PC-3 (cell line): ENCODE measurements at regions not wholly inside any gene's neighbourhood (a gene's known extent, or its start where the extent isn't known, plus 50 kb on each side); places are given as distances from the start of the nearest gene placed in this dataset.

Experiments used
- ATAC-seq: fragments of 200-7000 bp; cut with Tn5 transposase; 2 replicates; pipeline ENCODE4 v1.9.1; 2020; ENCODE audit warnings: mild to moderate bottlenecking, moderate library complexity
- BruUV-seq: library from RNA; stranded (reverse); fragments of 400-500 nt; replicated peaks from 2 replicates; lab custom pipeline; 2021; lab: Mats Ljungman, UMichigan
- CTCF ChIA-PET: fragments of 300-600 bp; sonication (Branson Sonifier 250); formaldehyde crosslinking; loops from one replicate; lab custom pipeline; 2022; ENCODE audit warnings: antibody characterized with exemption; lab: Charles Lee
- POLR2A ChIA-PET: fragments of 300-600 bp; sonication (Branson Sonifier 250); formaldehyde crosslinking; loops from one replicate; lab custom pipeline; 2022; ENCODE audit warnings: antibody characterized with exemption; ENCODE audit not compliant: unreplicated experiment; lab: Charles Lee
- DNase-seq: peaks from one replicate; pipeline ENCODE4 v3.0.0-alpha.2; 2015
- H2AFZ ChIP-seq: fragments of 300-600 bp; sonication (generic); 2 replicates; pipeline ENCODE4 v1.6.0; 2016; ENCODE audit warnings: antibody characterized with exemption, low read length
- H3F3A ChIP-seq: fragments of 300-600 bp; sonication (generic); one replicate; pipeline ENCODE4 v1.6.0; 2017; ENCODE audit warnings: antibody characterized with exemption, low read length, control low read depth, mild to moderate bottlenecking; ENCODE audit not compliant: unreplicated experiment
- H3K27ac ChIP-seq: fragments of 300-600 bp; sonication (generic); 2 replicates; pipeline ENCODE4 v1.5.1; 2016; ENCODE audit warnings: mild to moderate bottlenecking, low read length
- H3K27me3 ChIP-seq: fragments of 300-600 bp; sonication (generic); 2 replicates; pipeline ENCODE4 v1.6.1; 2016; ENCODE audit warnings: low read length, mixed read lengths
- H3K36me3 ChIP-seq: fragments of 300-600 bp; sonication (generic); 2 replicates; pipeline ENCODE4 v1.6.1; 2016; ENCODE audit warnings: low read depth, mixed run types, low read length, mixed read lengths
- H3K4me1 ChIP-seq: fragments of 300-600 bp; sonication (generic); 2 replicates; pipeline ENCODE4 v1.5.1; 2016; ENCODE audit warnings: low read length; ENCODE audit not compliant: insufficient read depth
- H3K4me2 ChIP-seq: fragments of 300-600 bp; sonication (generic); 2 replicates; pipeline ENCODE4 v1.6.0; 2016; ENCODE audit warnings: low read length
- H3K4me3 ChIP-seq: fragments of 300-600 bp; sonication (generic); 2 replicates; pipeline ENCODE4 v1.5.1; 2016; ENCODE audit warnings: mild to moderate bottlenecking, low read length, mixed read lengths
- H3K79me2 ChIP-seq: fragments of 300-600 bp; sonication (generic); 2 replicates; pipeline ENCODE4 v1.6.1; 2017; ENCODE audit warnings: low read length, mixed read lengths
- H3K9ac ChIP-seq: fragments of 300-600 bp; sonication (generic); 2 replicates; pipeline ENCODE4 v1.6.0; 2016; ENCODE audit warnings: mild to moderate bottlenecking, low read length
- H3K9me2 ChIP-seq: fragments of 300-600 bp; sonication (generic); replicated peaks from 2 replicates; pipeline ENCODE4 v1.6.1; 2016; ENCODE audit warnings: mixed run types, low read length, mixed read lengths
- H3K9me3 ChIP-seq: fragments of 300-600 bp; sonication (generic); 2 replicates; pipeline ENCODE4 v1.6.1; 2016; ENCODE audit warnings: low read length, mixed read lengths
- H4K20me1 ChIP-seq: fragments of 300-600 bp; sonication (generic); 2 replicates; pipeline ENCODE4 v1.6.1; 2016; ENCODE audit warnings: low read length, mixed read lengths
- CTCF ChIP-seq: fragments of 300-600 bp; sonication (generic); conservative IDR thresholded peaks from 2 replicates; pipeline ENCODE4 v1.5.1; 2017; ENCODE audit warnings: antibody characterized with exemption, low read depth, mild to moderate bottlenecking, low read length
- EZH2 ChIP-seq: fragments of 300-600 bp; sonication (generic); IDR thresholded peaks from one replicate; pipeline ENCODE4 v1.6.1; 2017; ENCODE audit warnings: antibody characterized with exemption, mild to moderate bottlenecking, low read length; ENCODE audit not compliant: unreplicated experiment
- EZH2phosphoT487 ChIP-seq: fragments of 300-600 bp; sonication (generic); IDR thresholded peaks from 2 replicates; pipeline ENCODE4 v1.6.1; 2018; ENCODE audit warnings: mild to moderate bottlenecking, antibody characterized with exemption, low read length, borderline replicate concordance
- intact Hi-C: fragments of 100-400 bp; cut with micrococcal nuclease; formaldehyde crosslinking; loops from 2 replicates; pipeline ENCODE4 v1.9.0; 2023

DNA sequence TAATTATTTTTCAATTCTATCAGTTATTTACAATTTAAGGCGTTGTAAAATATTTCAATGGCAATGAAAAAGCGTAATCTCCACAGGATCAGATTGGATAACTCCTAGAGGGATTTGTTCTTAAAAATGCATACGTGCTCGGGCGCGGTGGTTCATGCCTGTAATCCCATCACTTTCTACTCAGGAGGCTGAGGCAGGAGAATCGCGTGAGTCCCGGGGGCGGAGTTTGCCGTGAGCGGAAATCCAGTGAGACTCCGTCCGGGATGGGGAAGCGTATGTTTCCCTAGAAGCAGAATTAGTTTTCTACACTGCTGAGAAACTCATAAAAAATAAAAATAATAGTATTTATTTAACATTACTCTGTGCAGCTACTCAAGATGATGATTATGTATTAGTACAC is 917.8 kb upstream of the PCDH20 start:
- BruUV-seq: no TSS peak
- intact Hi-C loops: no loop called here
- ATAC-seq (no peak), DNase-seq (no peak)
- Histone ChIP-seq H3K36me3 (no peaks in the 10 kb centered on the region), H3K9me2 (no peaks in the 10 kb centered on the region), H3K4me3 (no peak overlapping the region), H3K79me2 (no peaks in the 10 kb centered on the region), H3K27ac (no peak overlapping the region), H3K4me2 (no peak overlapping the region), H3F3A (no peaks in the 10 kb centered on the region), H3K4me1 (no peaks in the 10 kb centered on the region), H3K9ac (no peak overlapping the region), H4K20me1 (no peaks in the 10 kb centered on the region), H3K27me3 (no peaks in the 10 kb centered on the region), H3K9me3 (no peaks in the 10 kb centered on the region), H2AFZ (no peak overlapping the region)
- CTCF ChIA-PET: no interaction called here
- TF ChIP-seq EZH2: no peak
- no peak for TF ChIP-seq CTCF
- TF ChIP-seq EZH2phosphoT487: no peak
- POLR2A ChIA-PET: no interaction called here

- BruUV-seq: no TSS peak
- ChIA-PET CTCF (no interaction called here), POLR2A (no interaction called here)
- Histone ChIP-seq H3K79me2 (no peaks in the 10 kb centered on the region), H4K20me1 (no peaks in the 10 kb centered on the region), H3K4me2 (no peak overlapping the region), H3K9ac (no peak overlapping the region), H3K27ac (no peak overlapping the region), H3K36me3 (no peaks in the 10 kb centered on the region), H3K9me3 (no peaks in the 10 kb centered on the region), H3K4me3 (no peak overlapping the region), H3K27me3 (no peaks in the 10 kb centered on the region), H3F3A (no peaks in the 10 kb centered on the region), H3K4me1 (no peaks in the 10 kb centered on the region), H3K9me2 (no peaks in the 10 kb centered on the region), H2AFZ (no peak overlapping the region)
- TF ChIP-seq CTCF (no peak), EZH2phosphoT487 (no peak), EZH2 (no peak)
- intact Hi-C loops: no loop called here
- DNase-seq (no peak), ATAC-seq (no peak)
Observed at GRCh38 chr13:62331384-62331783, 915.7 kb upstream of the PCDH20 start.

DNA sequence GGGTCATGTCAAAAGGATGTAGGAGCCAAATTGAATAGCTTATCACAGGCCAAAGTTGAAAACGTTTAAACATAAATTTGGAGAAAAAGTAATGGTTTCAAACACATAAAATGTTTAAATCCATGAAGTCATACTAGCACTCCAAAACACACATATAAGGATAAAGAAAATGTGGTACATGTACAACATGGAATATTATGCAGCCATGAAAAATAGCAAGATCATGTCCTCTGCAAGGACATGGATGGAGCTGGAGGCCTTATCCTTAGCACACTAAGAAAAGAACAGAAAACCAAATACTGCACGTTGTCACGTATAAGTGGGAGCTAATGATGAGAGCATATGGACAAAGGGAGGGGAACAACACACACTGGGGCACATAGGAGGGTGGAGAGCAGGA is 911.7 kb upstream of the PCDH20 start:
- Histone ChIP-seq H4K20me1 (no peaks in the 10 kb centered on the region), H3F3A (no peaks in the 10 kb centered on the region), H3K27ac (no peak overlapping the region), H3K79me2 (no peaks in the 10 kb centered on the region), H3K9me3 (no peaks in the 10 kb centered on the region), H3K36me3 (no peaks in the 10 kb centered on the region), H3K27me3 (no peaks in the 10 kb centered on the region), H2AFZ (no peak overlapping the region), H3K9me2 (no peaks in the 10 kb centered on the region), H3K9ac (no peak overlapping the region), H3K4me3 (no peak overlapping the region), H3K4me2 (no peak overlapping the region), H3K4me1 (no peaks in the 10 kb centered on the region)
- ChIA-PET CTCF (no interaction called here), POLR2A (interaction anchor here (0.6 kb wide), 1 partner anchor 1403 kb away, joined by 3 read pairs; no protein-coding TSS in a partner anchor)
- BruUV-seq: no TSS peak
- ATAC-seq (no peak), DNase-seq (no peak)
- TF ChIP-seq CTCF (no peak), EZH2phosphoT487 (no peak), EZH2 (no peak)
- intact Hi-C loops: no loop called here
